DMS 273 (cell line): ENCODE measurements at regions not wholly inside any gene's neighbourhood (a gene's known extent, or its start where the extent isn't known, plus 50 kb on each side); places are given as distances from the start of the nearest gene placed in this dataset.

Experiments used
- DNase-seq: peaks from one replicate; lab custom pipeline; 2025; ENCODE audit not compliant: unreplicated experiment; lab: John Stamatoyannopoulos, UW

- no peak for DNase-seq
Measured at GRCh38 chr5:10876006-10876744, 115.1 kb upstream of the DAP start.

DNA sequence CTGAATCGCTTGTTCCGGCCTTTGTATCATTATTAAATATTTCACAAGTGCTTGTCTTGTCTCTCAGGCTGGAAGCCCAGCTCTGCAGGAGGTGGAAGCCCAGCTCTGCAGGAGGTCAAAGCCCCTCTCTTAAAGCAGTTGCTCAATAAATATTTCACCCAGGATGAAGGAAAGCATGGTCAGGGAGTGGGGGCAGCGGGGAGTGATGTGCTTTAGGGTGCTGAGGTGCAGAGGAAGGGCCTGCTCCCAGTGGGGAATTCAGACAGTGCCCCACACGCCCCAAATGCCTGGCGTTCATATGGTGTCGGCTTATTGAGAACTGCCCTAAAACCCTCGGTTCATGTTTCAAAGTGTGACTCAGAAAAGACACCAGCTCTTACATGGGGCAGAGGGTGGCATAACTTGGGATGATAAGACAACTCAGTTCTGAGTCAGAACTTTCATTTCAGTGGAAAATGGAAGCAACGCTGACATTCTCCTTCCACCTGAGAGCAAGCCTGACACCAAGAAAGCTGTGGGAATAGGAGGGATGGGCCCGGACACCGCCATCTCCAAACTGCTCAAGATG, 114.3 kb upstream of the DAP start:
- no peak for DNase-seq

DNA sequence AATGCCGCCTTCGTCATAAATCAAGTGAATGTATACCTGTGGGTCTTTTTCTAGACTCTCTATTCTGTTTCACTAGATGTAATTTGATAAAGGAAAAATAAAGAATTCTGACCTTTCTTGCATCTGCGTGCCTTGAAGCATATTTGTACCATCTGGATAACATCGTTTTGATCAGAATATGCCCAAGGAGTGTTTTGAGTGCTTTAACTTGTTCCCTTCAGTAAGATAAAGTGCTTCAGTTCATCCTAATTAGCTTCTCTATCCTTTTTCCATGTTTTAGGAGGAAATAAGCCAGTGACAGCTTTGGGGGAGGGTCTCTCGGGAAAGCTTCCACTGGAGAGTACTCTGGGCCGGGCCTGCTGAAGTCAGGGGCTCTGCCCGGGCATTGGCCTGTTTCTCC, 113.5 kb upstream of the DAP start:
- DNase-seq: no peak

DNA sequence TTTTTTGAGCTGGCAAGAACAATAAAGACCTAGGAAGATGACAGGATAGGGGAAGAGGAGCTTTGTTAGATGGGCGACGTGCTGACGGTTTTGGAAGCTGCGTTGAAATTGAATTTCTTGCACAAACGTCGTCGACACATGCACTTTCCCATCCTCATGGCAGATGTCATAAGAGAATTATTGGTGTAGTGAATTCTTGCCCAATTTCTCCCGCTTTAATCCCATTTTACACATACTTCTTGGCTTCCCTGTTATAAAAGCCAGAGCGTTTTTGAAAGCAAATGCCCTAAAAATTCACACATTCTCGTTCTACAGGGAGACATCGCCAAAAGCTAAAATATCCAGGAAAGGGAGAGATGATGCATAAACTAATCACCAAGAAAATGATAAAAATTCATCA, 109.8 kb upstream of the DAP start:
- no peak for DNase-seq

DNA sequence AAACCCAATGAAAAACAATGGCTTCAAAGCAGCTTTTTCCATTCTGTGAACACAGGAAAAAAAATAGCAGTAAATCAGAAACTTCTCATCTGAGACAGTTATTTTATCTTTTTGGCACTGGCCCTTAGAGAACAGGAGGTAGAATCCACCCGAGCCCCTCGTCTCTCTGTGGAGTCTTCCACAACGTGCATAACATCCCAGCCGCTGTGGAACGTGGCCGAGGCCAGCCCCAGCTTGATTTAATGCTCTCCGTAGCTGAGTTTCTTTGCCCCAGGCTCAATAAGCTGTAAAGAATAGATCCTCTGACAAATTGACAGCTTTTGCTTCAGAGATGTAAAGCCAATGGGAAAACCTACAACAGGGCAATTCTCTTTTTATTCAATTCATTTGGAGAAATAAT, 107.9 kb upstream of the DAP start:
- no peak for DNase-seq

DNA sequence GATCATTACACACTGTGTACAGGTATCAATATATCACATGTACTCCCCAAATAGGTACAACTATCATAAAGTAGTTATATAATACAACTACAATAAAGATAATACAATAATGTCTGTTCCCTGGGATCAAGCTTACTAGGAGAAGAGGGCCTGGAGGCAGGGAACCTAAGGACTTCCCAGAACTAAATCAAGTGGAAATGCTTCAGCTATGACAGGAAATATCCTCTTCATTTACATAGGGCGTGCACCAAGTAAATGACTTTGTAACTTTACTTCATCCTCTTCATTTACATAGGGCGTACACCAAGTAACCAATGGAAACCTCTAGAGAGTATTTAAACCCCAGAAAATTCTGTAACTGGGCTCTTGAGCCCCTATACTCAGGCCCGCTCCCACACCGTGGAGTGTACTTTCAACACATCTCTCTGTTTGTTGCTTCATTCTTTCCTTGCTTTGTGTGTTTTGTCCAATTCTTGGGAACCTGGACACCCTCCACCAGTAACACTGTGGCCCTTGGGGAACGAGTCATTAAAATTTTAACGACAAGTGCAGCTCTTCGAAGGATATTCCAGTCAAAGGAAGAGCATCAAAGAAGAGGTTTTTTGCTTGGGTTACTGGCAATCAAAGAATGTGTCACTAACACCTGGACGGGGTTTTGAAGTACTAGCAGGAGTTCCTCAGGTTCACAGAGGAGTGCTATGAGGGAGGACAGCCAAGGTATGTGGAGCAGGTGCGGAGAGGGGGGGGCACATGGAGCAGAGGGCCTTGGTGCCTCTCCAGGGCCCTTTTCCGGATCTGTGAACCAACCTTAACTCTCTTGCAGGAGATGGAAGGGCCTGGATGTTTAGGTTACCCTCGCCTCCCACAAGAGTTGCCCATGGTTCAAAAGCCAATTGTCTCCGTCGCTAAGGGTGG, 106.6 kb upstream of the DAP start:
- no peak for DNase-seq

GRCh38 chr5:10866913-10867312, 105.9 kb upstream of the DAP start:
- peak; percentile 46 for DNase-seq

- peak; percentile 79 for DNase-seq
Measured at GRCh38 chr5:10863763-10864383, 102.8 kb upstream of the DAP start.

- DNase-seq: no peak
Measured at GRCh38 chr5:10862085-10862484, 101.1 kb upstream of the DAP start.

GRCh38 chr5:10861423-10861790, 100.4 kb upstream of the DAP start:
- DNase-seq: no peak

DNA sequence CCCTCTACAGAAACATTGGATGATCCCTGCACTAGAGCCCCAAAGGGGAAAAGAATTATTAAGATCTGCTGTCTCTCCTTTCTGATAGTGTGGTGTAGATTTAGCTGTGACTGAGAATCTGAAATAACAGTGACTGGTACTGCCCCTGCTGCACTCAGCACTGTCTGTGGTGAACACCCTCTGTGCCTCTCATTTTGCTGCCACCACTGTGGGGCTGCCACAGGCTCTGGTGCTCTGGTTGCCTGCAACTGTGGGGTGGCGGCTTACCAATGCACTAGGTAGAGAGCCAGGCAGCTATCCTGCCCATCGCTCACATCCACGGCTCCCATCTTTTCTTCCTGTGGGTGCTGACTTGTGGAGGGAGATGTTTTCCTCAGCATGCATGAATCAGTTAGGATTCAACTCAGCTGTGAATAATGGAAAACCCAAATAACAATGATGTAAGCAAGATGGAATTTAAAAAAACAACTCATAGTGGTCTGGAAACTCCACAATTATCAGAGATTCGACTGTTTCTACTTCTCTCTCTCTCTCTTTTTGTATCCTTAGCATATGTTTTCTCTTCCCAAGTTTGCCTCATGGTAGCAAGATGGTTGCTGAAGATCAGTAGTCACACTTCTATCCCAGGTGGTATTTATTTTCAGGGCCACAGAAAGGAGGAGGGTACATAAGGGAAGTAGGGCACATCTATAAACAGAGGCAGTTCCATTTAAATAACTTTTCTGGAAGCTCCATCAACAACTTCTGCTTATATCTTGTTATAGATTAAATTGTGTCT, 99.8 kb upstream of the DAP start:
- DNase-seq: no peak

DNA sequence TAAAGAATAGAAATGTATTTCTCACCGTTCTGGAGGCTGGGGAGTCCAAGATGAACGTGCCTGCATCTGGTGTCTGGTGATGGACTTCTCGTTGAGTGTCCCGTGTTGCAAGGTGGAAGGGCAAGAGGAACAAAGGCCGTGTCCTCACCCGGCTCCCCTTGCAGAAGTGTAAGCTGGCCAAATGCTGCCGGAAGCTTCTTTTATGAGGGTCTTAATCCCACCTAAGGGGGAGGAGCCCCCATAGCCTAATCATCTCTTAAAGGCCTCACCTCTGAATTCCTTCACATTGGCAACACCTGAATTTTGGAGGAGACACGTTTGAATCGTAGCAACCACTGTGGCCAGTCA, 99.1 kb upstream of the DAP start:
- no peak for DNase-seq

DNA sequence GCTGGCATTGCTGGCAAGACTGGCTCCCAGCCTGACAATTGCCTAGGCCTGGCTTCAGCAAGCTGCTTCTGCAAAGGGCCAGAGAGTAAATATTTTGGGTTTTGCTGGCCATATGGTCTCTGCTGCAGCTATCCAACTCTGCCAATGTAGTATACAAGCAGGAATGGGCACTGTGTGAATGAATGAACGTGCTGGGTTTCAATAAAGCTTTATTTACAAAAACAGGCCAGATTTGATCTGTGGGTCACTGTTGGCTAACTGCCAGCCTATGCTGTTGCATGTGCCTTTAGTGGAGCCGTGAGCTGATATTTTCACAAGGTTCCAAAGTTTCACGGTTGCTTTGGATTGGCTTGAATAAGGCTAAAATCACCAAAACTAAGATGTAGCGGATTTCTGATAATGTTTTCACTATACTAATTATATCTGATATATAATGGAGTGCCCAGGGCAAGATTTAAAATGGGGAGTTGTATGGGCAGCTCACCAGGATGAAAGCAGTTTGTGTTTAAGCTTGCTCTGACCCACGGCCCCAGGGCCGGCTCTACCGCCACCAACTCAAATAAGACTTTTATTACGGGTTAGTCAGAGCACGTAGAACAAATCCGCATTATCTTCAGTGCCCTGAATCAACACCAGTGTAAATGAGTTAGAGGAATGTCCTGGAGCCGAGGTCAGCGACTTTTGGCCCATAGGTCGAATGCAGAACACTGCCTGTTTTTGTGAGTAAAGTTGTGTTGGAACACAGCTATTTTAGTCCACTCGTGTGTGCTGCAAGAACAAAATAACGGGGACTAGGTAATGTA, 98.6 kb upstream of the DAP start:
- peak; percentile 45 for DNase-seq

DNA sequence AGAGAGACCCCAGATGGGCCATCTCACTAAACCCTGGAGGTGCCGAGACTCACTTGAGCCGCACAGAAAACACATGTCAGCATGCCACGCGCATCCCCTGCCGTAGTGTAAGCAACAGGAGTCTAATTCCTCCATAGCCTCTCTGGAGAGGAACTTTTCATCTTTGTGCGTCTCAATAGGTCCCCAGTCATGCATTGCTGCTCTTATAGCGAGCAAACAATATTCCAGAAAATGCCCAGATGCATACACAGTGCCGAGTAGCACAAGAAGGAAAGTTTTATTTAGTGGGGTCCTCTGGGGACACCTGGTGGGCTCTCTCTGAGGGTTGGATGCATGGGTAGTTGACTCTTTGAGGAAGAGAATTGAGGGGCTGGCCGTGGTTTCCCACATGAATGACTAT, 97.9 kb upstream of the DAP start:
- DNase-seq: peak; percentile 45

DNA sequence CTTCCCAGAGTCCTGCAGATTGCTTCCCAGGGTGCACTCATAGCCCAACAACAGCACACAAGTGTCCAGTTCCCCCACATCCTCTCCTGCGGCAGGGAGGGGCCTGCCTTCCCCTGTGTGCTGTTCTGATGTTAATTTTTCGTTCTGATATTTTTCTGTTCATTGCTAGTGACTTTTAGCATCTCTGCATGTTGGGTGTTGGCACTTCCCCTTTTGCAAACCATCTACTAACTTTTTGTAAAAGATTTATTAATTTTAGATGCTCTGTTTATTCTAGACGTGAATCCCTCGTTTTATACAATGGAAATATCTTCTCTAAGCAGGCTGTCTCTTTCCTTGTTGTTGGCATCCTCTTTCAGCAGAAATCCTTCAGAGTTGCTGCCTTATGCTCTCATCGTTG, 97.3 kb upstream of the DAP start:
- DNase-seq: no peak

DNA sequence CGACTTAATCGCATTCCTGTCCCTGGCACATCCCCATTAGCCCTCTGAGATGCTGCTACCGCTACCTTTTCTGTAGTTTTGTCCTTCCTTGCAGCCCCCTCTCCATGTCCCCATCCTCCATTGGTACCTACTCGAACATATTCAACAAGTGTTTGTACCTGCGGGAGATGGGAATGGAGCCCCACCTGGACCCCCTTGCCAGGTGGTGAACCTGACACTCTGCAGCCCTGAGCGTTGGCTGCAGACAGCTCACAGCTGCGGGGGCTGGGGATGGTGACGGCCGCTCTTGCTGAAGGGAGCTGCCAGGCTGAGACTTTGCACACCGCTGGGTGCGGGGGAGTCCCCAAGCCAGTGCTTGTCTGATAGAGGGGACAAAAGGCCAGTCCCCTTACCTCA, 96.3 kb upstream of the DAP start:
- DNase-seq: no peak

GRCh38 chr5:10856683-10857337, 95.8 kb upstream of the DAP start:
- peak; percentile 42 for DNase-seq

GRCh38 chr5:10856071-10856470, 95.0 kb upstream of the DAP start:
- no peak for DNase-seq

- no peak for DNase-seq
Measured at GRCh38 chr5:10854506-10855277, 93.7 kb upstream of the DAP start.
